ENCODE measurements at regions not wholly inside any gene's neighbourhood (a gene's known extent, or its start where the extent isn't known, plus 50 kb on each side); places are given as distances from the start of the nearest gene placed in this dataset.

DNA sequence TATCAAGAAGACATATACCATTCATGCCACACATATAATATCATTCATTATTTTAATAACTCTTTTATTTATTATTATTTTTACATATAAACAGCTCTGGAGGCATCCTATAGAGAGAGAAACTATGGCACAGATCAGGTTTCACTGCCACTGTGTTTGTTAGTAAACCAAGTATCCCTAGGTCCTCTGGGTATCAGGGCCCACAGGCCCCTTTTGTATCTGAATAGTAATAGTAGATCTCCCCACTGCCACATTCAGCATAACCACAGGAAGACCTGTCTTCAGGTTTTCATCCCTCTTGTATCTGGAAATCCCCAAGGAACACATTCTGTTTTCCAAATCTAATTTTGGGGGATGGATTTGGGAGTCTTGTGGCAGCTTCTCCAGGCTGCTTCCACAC, 94.0 kb downstream of the SPATA31D1 start:
- TF ChIP-seq, protein P1, sequence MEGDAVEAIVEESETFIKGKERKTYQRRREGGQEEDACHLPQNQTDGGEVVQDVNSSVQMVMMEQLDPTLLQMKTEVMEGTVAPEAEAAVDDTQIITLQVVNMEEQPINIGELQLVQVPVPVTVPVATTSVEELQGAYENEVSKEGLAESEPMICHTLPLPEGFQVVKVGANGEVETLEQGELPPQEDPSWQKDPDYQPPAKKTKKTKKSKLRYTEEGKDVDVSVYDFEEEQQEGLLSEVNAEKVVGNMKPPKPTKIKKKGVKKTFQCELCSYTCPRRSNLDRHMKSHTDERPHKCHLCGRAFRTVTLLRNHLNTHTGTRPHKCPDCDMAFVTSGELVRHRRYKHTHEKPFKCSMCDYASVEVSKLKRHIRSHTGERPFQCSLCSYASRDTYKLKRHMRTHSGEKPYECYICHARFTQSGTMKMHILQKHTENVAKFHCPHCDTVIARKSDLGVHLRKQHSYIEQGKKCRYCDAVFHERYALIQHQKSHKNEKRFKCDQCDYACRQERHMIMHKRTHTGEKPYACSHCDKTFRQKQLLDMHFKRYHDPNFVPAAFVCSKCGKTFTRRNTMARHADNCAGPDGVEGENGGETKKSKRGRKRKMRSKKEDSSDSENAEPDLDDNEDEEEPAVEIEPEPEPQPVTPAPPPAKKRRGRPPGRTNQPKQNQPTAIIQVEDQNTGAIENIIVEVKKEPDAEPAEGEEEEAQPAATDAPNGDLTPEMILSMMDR (IDR thresholded peaks at IDR 0.05; ENCODE audit: poor library complexity, severe bottlenecking) = no peak
- TF ChIP-seq EP300 (conservative IDR thresholded peaks at IDR 0.05; ENCODE audit: poor library complexity, severe bottlenecking) (no peak), RAD21 (conservative IDR thresholded peaks at IDR 0.05) (no peak)
